ENCODE measurements at regions not wholly inside any gene's neighbourhood (a gene's known extent, or its start where the extent isn't known, plus 50 kb on each side); places are given as distances from the start of the nearest gene placed in this dataset.
A peak's percentile ranks its signal among the peaks of the same experiment; 100 is the strongest.

GRCh38 chr14:87503711-87504110 is 489.3 kb downstream of the GALC start:
- POLR2A ChIA-PET (ENCODE audit: low non-redundant PET) = no interaction called here
- no peak for TF ChIP-seq EZH2 (IDR thresholded peaks at IDR 0.05; ENCODE audit: borderline replicate concordance, low read depth, low read length, poor library complexity, severe bottlenecking)
- TF ChIP-seq CTCF (conservative IDR thresholded peaks at IDR 0.05; ENCODE audit: low read depth, low read length) = no peak
- H3K4me1 ChIP-seq (ENCODE audit: insufficient read depth, low read length, poor library complexity, severe bottlenecking) = no peaks in the 10 kb centered on the region

GRCh38 chr14:87497301-87497700 is 495.7 kb downstream of the GALC start:
- H3K36me3 ChIP-seq (ENCODE audit: insufficient read depth, low read length, poor library complexity, severe bottlenecking) = no peaks in the 10 kb centered on the region
- no peak overlapping the region for H3K27ac ChIP-seq (ENCODE audit: low read depth, low read length, poor library complexity, severe bottlenecking)
- CTCF ChIA-PET = no interaction called here
- no peaks in the 10 kb centered on the region for H3K4me1 ChIP-seq (ENCODE audit: insufficient read depth, low read length, poor library complexity, severe bottlenecking)
- intact Hi-C loops (cut with micrococcal nuclease; ENCODE audit: unreplicated experiment) = no loop called here
- H3K9me3 ChIP-seq (ENCODE audit: low read depth, low read length, poor library complexity, severe bottlenecking) = no peaks in the 10 kb centered on the region
- no peaks in the 10 kb centered on the region for H3K27me3 ChIP-seq (replicated peaks; ENCODE audit: insufficient read depth, low read depth, low read length, poor library complexity)
- BruUV-seq (replicated peaks) = no TSS peak
- no peak for DNase-seq (ENCODE audit: low spot score)
- TF ChIP-seq EZH2 (IDR thresholded peaks at IDR 0.05; ENCODE audit: borderline replicate concordance, low read depth, low read length, poor library complexity, severe bottlenecking) = no peak
- TF ChIP-seq CTCF (conservative IDR thresholded peaks at IDR 0.05; ENCODE audit: low read depth, low read length) = no peak
- H3K4me3 ChIP-seq (ENCODE audit: low read depth, low read length, poor library complexity, severe bottlenecking) = no peak overlapping the region
- POLR2A ChIA-PET (ENCODE audit: low non-redundant PET) = no interaction called here

More at GRCh38 chr14:87503711-87504110, 489.3 kb downstream of the GALC start:
- intact Hi-C loops (cut with micrococcal nuclease; ENCODE audit: unreplicated experiment) = no loop called here
- no TSS peak for BruUV-seq (replicated peaks)
- no peaks in the 10 kb centered on the region for H3K27me3 ChIP-seq (replicated peaks; ENCODE audit: insufficient read depth, low read depth, low read length, poor library complexity)
- H3K9me3 ChIP-seq (ENCODE audit: low read depth, low read length, poor library complexity, severe bottlenecking) = no peaks in the 10 kb centered on the region
- H3K36me3 ChIP-seq (ENCODE audit: insufficient read depth, low read length, poor library complexity, severe bottlenecking) = no peaks in the 10 kb centered on the region
- no peak overlapping the region for H3K4me3 ChIP-seq (ENCODE audit: low read depth, low read length, poor library complexity, severe bottlenecking)
- DNase-seq (ENCODE audit: low spot score) = peak; percentile 12
- CTCF ChIA-PET = no interaction called here
- no peak overlapping the region for H3K27ac ChIP-seq (ENCODE audit: low read depth, low read length, poor library complexity, severe bottlenecking)

GRCh38 chr14:87494010-87494409 is 499.0 kb downstream of the GALC start:
- intact Hi-C loops (cut with micrococcal nuclease; ENCODE audit: unreplicated experiment) = no loop called here
- DNase-seq (ENCODE audit: low spot score) = no peak
- ChIA-PET CTCF (no interaction called here), POLR2A (ENCODE audit: low non-redundant PET) (no interaction called here)
- Histone ChIP-seq H3K9me3 (ENCODE audit: low read depth, low read length, poor library complexity, severe bottlenecking) (no peaks in the 10 kb centered on the region), H3K36me3 (ENCODE audit: insufficient read depth, low read length, poor library complexity, severe bottlenecking) (no peaks in the 10 kb centered on the region), H3K4me3 (ENCODE audit: low read depth, low read length, poor library complexity, severe bottlenecking) (no peak overlapping the region), H3K4me1 (ENCODE audit: insufficient read depth, low read length, poor library complexity, severe bottlenecking) (no peaks in the 10 kb centered on the region), H3K27ac (ENCODE audit: low read depth, low read length, poor library complexity, severe bottlenecking) (no peak overlapping the region), H3K27me3 (replicated peaks; ENCODE audit: insufficient read depth, low read depth, low read length, poor library complexity) (no peaks in the 10 kb centered on the region)
- BruUV-seq (replicated peaks) = no TSS peak
- no peak for TF ChIP-seq CTCF (conservative IDR thresholded peaks at IDR 0.05; ENCODE audit: low read depth, low read length)
- TF ChIP-seq EZH2 (IDR thresholded peaks at IDR 0.05; ENCODE audit: borderline replicate concordance, low read depth, low read length, poor library complexity, severe bottlenecking) = no peak
